ENCODE measurements at regions not wholly inside any gene's neighbourhood (a gene's known extent, or its start where the extent isn't known, plus 50 kb on each side); places are given as distances from the start of the nearest gene placed in this dataset.

GRCh38 chr3:181541414-181541813, 170.3 kb upstream of the SOX2 start:
- no peak overlapping the region for H3K9ac ChIP-seq (ENCODE audit: insufficient read depth in 1 of 2, low read length in 2 of 2)
- H3K27me3 ChIP-seq (ENCODE audit: control insufficient read depth in 3 of 3, insufficient read depth in 3 of 3, low read length in 2 of 3) = no peaks in the 10 kb centered on the region
- H3K27ac ChIP-seq (ENCODE audit: low read depth in 1 of 2, low read length in 1 of 2) = no peak overlapping the region
- DNase-seq (no peak), ATAC-seq (ENCODE audit: insufficient read depth, low FRiP score) (no peak)
- 91 to 96% methylated on average over 2 of the region's 2 CpGs for WGBS, 2 donors
- H3K4me1 ChIP-seq (ENCODE audit: control insufficient read depth in 5 of 5, insufficient read depth in 5 of 5, low read length in 5 of 5) = no peaks in the 10 kb centered on the region
- H3K36me3 ChIP-seq (ENCODE audit: control insufficient read depth in 4 of 4, insufficient read depth in 4 of 4, low read length in 4 of 4) = no peaks in the 10 kb centered on the region
- no peak for TF ChIP-seq CTCF (IDR thresholded peaks at IDR 0.05; ENCODE audit: control extremely low read depth, extremely low read depth)
- H3K4me3 ChIP-seq = no peak overlapping the region
- H3K9me3 ChIP-seq (ENCODE audit: control insufficient read depth in 4 of 4, insufficient read depth in 3 of 4, low read length in 3 of 4) = peaks cover 0 to 1% (median 0%) of the 10 kb centered on the region in 4 donors

GRCh38 chr3:181534781-181535221, 176.9 kb upstream of the SOX2 start:
- ATAC-seq (ENCODE audit: insufficient read depth, low FRiP score) (no peak), DNase-seq (no peak)
- Histone ChIP-seq H3K27me3 (ENCODE audit: control insufficient read depth in 3 of 3, insufficient read depth in 3 of 3, low read length in 2 of 3) (peaks cover 0 to 4% (median 0%) of the 10 kb centered on the region in 3 donors), H3K27ac (ENCODE audit: low read depth in 1 of 2, low read length in 1 of 2) (no peak overlapping the region), H3K9me3 (ENCODE audit: control insufficient read depth in 4 of 4, insufficient read depth in 3 of 4, low read length in 3 of 4) (peaks cover 0 to 1% (median 0%) of the 10 kb centered on the region in 4 donors), H3K9ac (ENCODE audit: insufficient read depth in 1 of 2, low read length in 2 of 2) (no peak overlapping the region), H3K36me3 (ENCODE audit: control insufficient read depth in 4 of 4, insufficient read depth in 4 of 4, low read length in 4 of 4) (no peaks in the 10 kb centered on the region), H3K4me1 (ENCODE audit: control insufficient read depth in 5 of 5, insufficient read depth in 5 of 5, low read length in 5 of 5) (no peaks in the 10 kb centered on the region), H3K4me3 (no peak overlapping the region)
- TF ChIP-seq CTCF (IDR thresholded peaks at IDR 0.05; ENCODE audit: control extremely low read depth, extremely low read depth) = no peak
- WGBS, 2 donors = 26 to 31% methylated on average over 3 of the region's 3 CpGs

GRCh38 chr3:181533811-181534210, 177.9 kb upstream of the SOX2 start:
- 54 to 73% methylated on average over 4 of the region's 4 CpGs for WGBS, 2 donors
- no peaks in the 10 kb centered on the region for H3K36me3 ChIP-seq (ENCODE audit: control insufficient read depth in 4 of 4, insufficient read depth in 4 of 4, low read length in 4 of 4)
- ATAC-seq (ENCODE audit: insufficient read depth, low FRiP score) = no peak
- H3K4me3 ChIP-seq = no peak overlapping the region
- no peaks in the 10 kb centered on the region for H3K4me1 ChIP-seq (ENCODE audit: control insufficient read depth in 5 of 5, insufficient read depth in 5 of 5, low read length in 5 of 5)
- peaks cover 0 to 4% (median 0%) of the 10 kb centered on the region in 3 donors for H3K27me3 ChIP-seq (ENCODE audit: control insufficient read depth in 3 of 3, insufficient read depth in 3 of 3, low read length in 2 of 3)
- H3K27ac ChIP-seq (ENCODE audit: low read depth in 1 of 2, low read length in 1 of 2) = no peak overlapping the region
- no peak for DNase-seq
- H3K9ac ChIP-seq (ENCODE audit: insufficient read depth in 1 of 2, low read length in 2 of 2) = no peak overlapping the region
- H3K9me3 ChIP-seq (ENCODE audit: control insufficient read depth in 4 of 4, insufficient read depth in 3 of 4, low read length in 3 of 4) = no peaks in the 10 kb centered on the region
- no peak for TF ChIP-seq CTCF (IDR thresholded peaks at IDR 0.05; ENCODE audit: control extremely low read depth, extremely low read depth)

GRCh38 chr3:181530584-181530983, 181.1 kb upstream of the SOX2 start:
- Histone ChIP-seq H3K4me3 (no peak overlapping the region), H3K27ac (ENCODE audit: low read depth in 1 of 2, low read length in 1 of 2) (no peak overlapping the region), H3K27me3 (ENCODE audit: control insufficient read depth in 3 of 3, insufficient read depth in 3 of 3, low read length in 2 of 3) (peaks cover 0 to 4% (median 0%) of the 10 kb centered on the region in 3 donors), H3K9me3 (ENCODE audit: control insufficient read depth in 4 of 4, insufficient read depth in 3 of 4, low read length in 3 of 4) (no peaks in the 10 kb centered on the region), H3K9ac (ENCODE audit: insufficient read depth in 1 of 2, low read length in 2 of 2) (no peak overlapping the region), H3K36me3 (ENCODE audit: control insufficient read depth in 4 of 4, insufficient read depth in 4 of 4, low read length in 4 of 4) (no peaks in the 10 kb centered on the region), H3K4me1 (ENCODE audit: control insufficient read depth in 5 of 5, insufficient read depth in 5 of 5, low read length in 5 of 5) (no peaks in the 10 kb centered on the region)
- DNase-seq = no peak
- no peak for ATAC-seq (ENCODE audit: insufficient read depth, low FRiP score)
- no peak for TF ChIP-seq CTCF (IDR thresholded peaks at IDR 0.05; ENCODE audit: control extremely low read depth, extremely low read depth)

Data from lung (tissue), 11 donors.